Hepatocyte (in vitro differentiated cells): ENCODE measurements at regions not wholly inside any gene's neighbourhood (a gene's known extent, or its start where the extent isn't known, plus 50 kb on each side); places are given as distances from the start of the nearest gene placed in this dataset.

ENCODE experiments used
- DNase-seq: peaks from one replicate; pipeline ENCODE4 v3.0.0-alpha.2; 2016; ENCODE audit warnings: low spot score
- H2AFZ ChIP-seq: fragments of 200-600 bp; sonication (generic); 2 replicates; pipeline ENCODE4 v1.6.0; 2016; ENCODE audit warnings: antibody characterized with exemption, mild to moderate bottlenecking
- H3K27ac ChIP-seq: fragments of 200-600 bp; sonication (generic); 2 replicates; pipeline ENCODE4 v1.5.1; 2016; ENCODE audit warnings: mild to moderate bottlenecking
- H3K27me3 ChIP-seq: fragments of 200-600 bp; sonication (generic); 2 replicates; pipeline ENCODE4 v1.6.1; 2016
- H3K36me3 ChIP-seq: fragments of 200-600 bp; sonication (generic); replicated peaks from 2 replicates; pipeline ENCODE4 v1.5.1; 2016; ENCODE audit warnings: low read depth; ENCODE audit not compliant: insufficient read depth
- H3K4me1 ChIP-seq: fragments of 200-600 bp; sonication (generic); 2 replicates; pipeline ENCODE4 v1.5.1; 2016; ENCODE audit warnings: mild to moderate bottlenecking, moderate library complexity; ENCODE audit not compliant: insufficient read depth
- H3K4me2 ChIP-seq: fragments of 200-600 bp; sonication (generic); 2 replicates; pipeline ENCODE4 v1.6.0; 2016
- H3K4me3 ChIP-seq: fragments of 200-600 bp; sonication (generic); 2 replicates; pipeline ENCODE4 v1.5.1; 2016; ENCODE audit warnings: mild to moderate bottlenecking
- H3K79me2 ChIP-seq: fragments of 200-600 bp; sonication (generic); 2 replicates; pipeline ENCODE4 v1.6.0; 2017; ENCODE audit warnings: mild to moderate bottlenecking
- H3K9me2 ChIP-seq: fragments of 200-600 bp; sonication (generic); replicated peaks from 2 replicates; pipeline ENCODE4 v1.6.0; 2017; ENCODE audit warnings: mild to moderate bottlenecking; ENCODE audit not compliant: insufficient read depth
- H3K9me3 ChIP-seq: fragments of 200-600 bp; sonication (generic); 2 replicates; pipeline ENCODE4 v1.5.1; 2016; ENCODE audit warnings: low read depth, mild to moderate bottlenecking
- H4K20me1 ChIP-seq: fragments of 200-600 bp; sonication (generic); 2 replicates; pipeline ENCODE4 v1.6.0; 2016; ENCODE audit warnings: mild to moderate bottlenecking; ENCODE audit not compliant: insufficient read depth, poor library complexity, severe bottlenecking
- EZH2 ChIP-seq: fragments of 200-600 bp; sonication (generic); IDR thresholded peaks from 2 replicates; pipeline ENCODE4 v1.6.1; 2016; ENCODE audit warnings: antibody characterized with exemption, mild to moderate bottlenecking, borderline replicate concordance
- EZH2phosphoT487 ChIP-seq: fragments of 200-600 bp; sonication (generic); IDR thresholded peaks from one replicate; pipeline ENCODE4 v1.6.1; 2018; ENCODE audit warnings: antibody characterized with exemption, mild to moderate bottlenecking, low read depth, moderate library complexity; ENCODE audit not compliant: unreplicated experiment, severe bottlenecking
- WGBS: methylation state at CpG from one replicate; pipeline ENCODE4 v1.1.6; 2016; ENCODE audit warnings: low lambda C conversion rate; ENCODE audit errors: missing lambda C conversion rate; 5-methylcytosine and 5-hydroxymethylcytosine counted together
- TF ChIP-seq, protein P1 (sequence below): fragments of 200-600 bp; sonication (generic); IDR thresholded peaks from 2 replicates; pipeline ENCODE4 v1.5.1; 2016; ENCODE audit warnings: antibody characterized with exemption, mild to moderate bottlenecking; ENCODE audit not compliant: poor library complexity

DNA sequence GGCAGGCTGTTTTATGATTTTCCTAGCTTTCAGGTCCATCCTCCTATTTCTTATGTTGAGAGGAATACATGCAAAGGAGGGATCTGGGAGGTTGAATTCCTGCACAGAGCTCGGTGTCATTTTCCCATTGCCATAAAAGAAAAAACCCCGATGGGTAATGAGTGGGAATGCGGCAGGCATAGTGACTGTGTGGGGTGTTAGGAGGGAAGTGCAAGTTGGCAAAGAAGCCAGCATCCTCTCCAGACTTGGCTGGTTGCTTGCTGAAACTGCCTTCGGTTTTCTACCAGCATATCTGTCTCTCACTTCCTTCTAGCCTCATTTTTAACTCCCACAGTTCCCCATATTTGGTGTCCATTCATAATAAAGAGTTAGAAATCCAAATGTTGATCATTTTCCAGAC lies 1046.1 kb downstream of the SLC6A15 start:
- no peak for TF ChIP-seq EZH2
- TF ChIP-seq, protein P1, sequence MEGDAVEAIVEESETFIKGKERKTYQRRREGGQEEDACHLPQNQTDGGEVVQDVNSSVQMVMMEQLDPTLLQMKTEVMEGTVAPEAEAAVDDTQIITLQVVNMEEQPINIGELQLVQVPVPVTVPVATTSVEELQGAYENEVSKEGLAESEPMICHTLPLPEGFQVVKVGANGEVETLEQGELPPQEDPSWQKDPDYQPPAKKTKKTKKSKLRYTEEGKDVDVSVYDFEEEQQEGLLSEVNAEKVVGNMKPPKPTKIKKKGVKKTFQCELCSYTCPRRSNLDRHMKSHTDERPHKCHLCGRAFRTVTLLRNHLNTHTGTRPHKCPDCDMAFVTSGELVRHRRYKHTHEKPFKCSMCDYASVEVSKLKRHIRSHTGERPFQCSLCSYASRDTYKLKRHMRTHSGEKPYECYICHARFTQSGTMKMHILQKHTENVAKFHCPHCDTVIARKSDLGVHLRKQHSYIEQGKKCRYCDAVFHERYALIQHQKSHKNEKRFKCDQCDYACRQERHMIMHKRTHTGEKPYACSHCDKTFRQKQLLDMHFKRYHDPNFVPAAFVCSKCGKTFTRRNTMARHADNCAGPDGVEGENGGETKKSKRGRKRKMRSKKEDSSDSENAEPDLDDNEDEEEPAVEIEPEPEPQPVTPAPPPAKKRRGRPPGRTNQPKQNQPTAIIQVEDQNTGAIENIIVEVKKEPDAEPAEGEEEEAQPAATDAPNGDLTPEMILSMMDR, result no peak
- TF ChIP-seq EZH2phosphoT487, result no peak
- 85% methylated on average over 4 of the region's 4 CpGs for WGBS
- H3K27me3 ChIP-seq, result no peaks in the 10 kb centered on the region
- no peak overlapping the region for H2AFZ ChIP-seq
- H3K36me3 ChIP-seq, result no peaks in the 10 kb centered on the region
- H4K20me1 ChIP-seq, result no peaks in the 10 kb centered on the region
- H3K9me2 ChIP-seq, result no peaks in the 10 kb centered on the region
- H3K4me1 ChIP-seq, result no peaks in the 10 kb centered on the region
- H3K9me3 ChIP-seq, result no peaks in the 10 kb centered on the region
- H3K4me2 ChIP-seq, result no peak overlapping the region
- DNase-seq, result no peak
- H3K79me2 ChIP-seq, result no peaks in the 10 kb centered on the region
- H3K4me3 ChIP-seq, result no peak overlapping the region
- no peak overlapping the region for H3K27ac ChIP-seq

DNA sequence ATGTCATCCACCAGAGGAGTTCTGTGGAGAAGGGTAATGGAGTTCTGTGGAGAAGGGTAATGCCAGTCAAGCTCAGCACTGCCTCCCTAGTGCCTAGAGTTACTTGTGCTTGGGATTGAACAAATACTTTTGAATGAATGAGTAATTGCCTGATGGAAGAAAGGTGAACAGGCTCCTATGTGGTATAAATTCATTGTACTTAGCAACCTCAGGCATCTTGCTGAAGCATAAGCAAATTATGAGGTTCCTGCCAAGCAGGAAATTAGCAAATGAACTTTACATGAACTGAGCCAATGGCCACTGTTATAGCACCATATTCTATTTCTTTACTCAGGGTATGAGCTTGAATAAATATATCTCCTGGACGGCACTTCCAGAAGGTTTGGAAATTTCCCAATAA lies 1047.2 kb downstream of the SLC6A15 start:
- Histone ChIP-seq H3K9me3 (no peaks in the 10 kb centered on the region), H4K20me1 (no peaks in the 10 kb centered on the region), H2AFZ (no peak overlapping the region), H3K9me2 (no peaks in the 10 kb centered on the region), H3K27me3 (no peaks in the 10 kb centered on the region), H3K79me2 (no peaks in the 10 kb centered on the region), H3K4me1 (no peaks in the 10 kb centered on the region), H3K36me3 (no peaks in the 10 kb centered on the region), H3K27ac (no peak overlapping the region), H3K4me3 (no peak overlapping the region), H3K4me2 (no peak overlapping the region)
- TF ChIP-seq EZH2phosphoT487 (no peak), EZH2 (no peak)
- TF ChIP-seq, protein P1, result no peak
- 79% methylated on average over 1 of the region's 1 CpG for WGBS
- no peak for DNase-seq

DNA sequence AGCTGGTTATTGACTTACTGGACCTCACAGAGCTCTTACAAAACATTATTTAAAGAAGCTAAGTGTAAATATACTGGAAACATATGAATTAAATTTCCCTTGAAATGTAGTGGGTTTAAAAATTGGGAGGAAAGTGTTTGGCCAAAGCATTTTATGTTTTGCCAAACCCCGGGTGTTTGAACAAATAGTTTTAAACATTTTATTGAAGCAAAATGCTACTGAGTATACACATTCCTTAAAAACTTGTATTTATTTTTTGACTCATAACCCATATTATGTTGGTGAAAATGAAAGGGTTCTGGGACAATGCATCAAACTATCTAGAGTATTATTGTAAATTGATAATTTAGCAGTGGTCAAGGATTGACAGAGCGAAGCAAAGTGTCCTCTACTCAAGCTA lies 1048.5 kb downstream of the SLC6A15 start:
- Histone ChIP-seq H3K27me3 (no peaks in the 10 kb centered on the region), H3K4me3 (no peak overlapping the region), H3K9me3 (no peaks in the 10 kb centered on the region), H3K9me2 (no peaks in the 10 kb centered on the region), H3K27ac (no peak overlapping the region), H2AFZ (no peak overlapping the region), H3K4me1 (no peaks in the 10 kb centered on the region), H3K79me2 (no peaks in the 10 kb centered on the region), H3K4me2 (no peak overlapping the region), H4K20me1 (no peaks in the 10 kb centered on the region), H3K36me3 (no peaks in the 10 kb centered on the region)
- no peak for TF ChIP-seq EZH2
- TF ChIP-seq EZH2phosphoT487, result no peak
- TF ChIP-seq, protein P1, result no peak
- no peak for DNase-seq
- WGBS, result 90% methylated on average over 2 of the region's 2 CpGs

DNA sequence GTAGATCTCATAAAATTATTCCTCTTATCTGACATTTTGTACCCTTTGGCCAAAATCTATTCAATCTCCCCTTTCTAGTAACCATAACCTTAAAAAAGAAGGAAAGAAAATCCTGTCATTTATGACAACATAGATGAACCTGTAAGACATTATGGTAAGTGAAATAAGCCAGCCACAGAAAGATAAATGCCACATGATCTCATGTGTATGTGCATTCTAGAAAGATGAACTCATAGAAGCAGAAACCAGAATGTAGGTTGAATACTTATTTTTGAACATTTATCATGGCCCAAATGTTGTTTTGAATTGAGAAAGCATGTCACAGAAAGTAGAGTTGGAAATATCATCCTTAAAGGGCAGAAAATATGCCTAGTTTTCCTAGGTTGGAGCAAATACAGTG lies 1053.6 kb downstream of the SLC6A15 start:
- H3K36me3 ChIP-seq, result no peaks in the 10 kb centered on the region
- H4K20me1 ChIP-seq, result no peaks in the 10 kb centered on the region
- no peaks in the 10 kb centered on the region for H3K9me3 ChIP-seq
- TF ChIP-seq, protein P1, result no peak
- no peak for TF ChIP-seq EZH2
- no peak for TF ChIP-seq EZH2phosphoT487
- H3K27me3 ChIP-seq, result no peaks in the 10 kb centered on the region
- no peak overlapping the region for H3K27ac ChIP-seq
- H3K9me2 ChIP-seq, result no peaks in the 10 kb centered on the region
- no peak overlapping the region for H2AFZ ChIP-seq
- no peak for DNase-seq
- H3K4me1 ChIP-seq, result no peaks in the 10 kb centered on the region
- H3K79me2 ChIP-seq, result no peaks in the 10 kb centered on the region
- no peak overlapping the region for H3K4me3 ChIP-seq
- no peak overlapping the region for H3K4me2 ChIP-seq
